HEK293T (cell line): ENCODE measurements at regions not wholly inside any gene's neighbourhood (a gene's known extent, or its start where the extent isn't known, plus 50 kb on each side); places are given as distances from the start of the nearest gene placed in this dataset.

Experiments used
- CTCF ChIA-PET: fragments of 350-600 bp; formaldehyde crosslinking; extraction: SDS; loops from one replicate; lab custom pipeline; 2021; ENCODE audit warnings: antibody characterized with exemption, inconsistent platforms; lab: Yijun Ruan, JAX
- POLR2A ChIA-PET: fragments of 350-600 bp; formaldehyde crosslinking; extraction: SDS; loops from one replicate; lab custom pipeline; 2020; ENCODE audit warnings: antibody characterized with exemption, inconsistent platforms; lab: Yijun Ruan, JAX
- DNase-seq: peaks from one replicate; pipeline ENCODE4 v3.0.0; 2012; ENCODE audit warnings: mixed read lengths; ENCODE audit errors: extremely low spot score
- ARNT ChIP-seq: fragments of 450-650 bp; IDR thresholded peaks from 2 replicates; pipeline ENCODE4 v1.6.1; 2017; ENCODE audit warnings: mild to moderate bottlenecking
- BHLHE40 ChIP-seq: fragments of 450-650 bp; IDR thresholded peaks from 2 replicates; pipeline ENCODE4 v1.6.1; 2016; ENCODE audit warnings: mild to moderate bottlenecking, moderate library complexity, borderline replicate concordance
- CTBP1 ChIP-seq: fragments of 450-650 bp; IDR thresholded peaks from 2 replicates; pipeline ENCODE4 v1.6.1; 2016; ENCODE audit warnings: borderline replicate concordance
- ELF4 ChIP-seq: fragments of 450-650 bp; IDR thresholded peaks from 2 replicates; pipeline ENCODE4 v1.6.1; 2017; ENCODE audit warnings: antibody characterized with exemption
- FOXA1 ChIP-seq: fragments of 450-650 bp; IDR thresholded peaks from 2 replicates; pipeline ENCODE4 v1.6.1; 2016; ENCODE audit warnings: mild to moderate bottlenecking
- FOXK2 ChIP-seq: fragments of 450-650 bp; IDR thresholded peaks from 2 replicates; pipeline ENCODE4 v1.6.1; 2016; ENCODE audit warnings: mild to moderate bottlenecking
- FOXM1 ChIP-seq: fragments of 450-650 bp; IDR thresholded peaks from 2 replicates; pipeline ENCODE4 v1.6.1; 2017; ENCODE audit warnings: mild to moderate bottlenecking, borderline replicate concordance
- HDGF ChIP-seq: fragments of 450-650 bp; IDR thresholded peaks from 2 replicates; pipeline ENCODE4 v1.6.1; 2017; ENCODE audit warnings: antibody characterized with exemption, borderline replicate concordance
- L3MBTL2 ChIP-seq: fragments of 450-650 bp; conservative IDR thresholded peaks from 2 replicates; pipeline ENCODE4 v1.6.1; 2016; ENCODE audit warnings: mild to moderate bottlenecking
- LEF1 ChIP-seq: fragments of 450-650 bp; IDR thresholded peaks from 2 replicates; pipeline ENCODE4 v1.6.1; 2017; ENCODE audit warnings: mild to moderate bottlenecking, borderline replicate concordance
- NFRKB ChIP-seq: fragments of 450-650 bp; IDR thresholded peaks from 2 replicates; pipeline ENCODE4 v1.6.1; 2016; ENCODE audit warnings: mild to moderate bottlenecking, moderate library complexity
- SP1 ChIP-seq: fragments of 450-650 bp; IDR thresholded peaks from 2 replicates; pipeline ENCODE4 v1.6.1; 2017
- SUZ12 ChIP-seq: fragments of 450-650 bp; IDR thresholded peaks from 2 replicates; pipeline ENCODE4 v1.6.1; 2016; ENCODE audit warnings: mild to moderate bottlenecking
- TARDBP ChIP-seq: fragments of 450-650 bp; IDR thresholded peaks from 2 replicates; pipeline ENCODE4 v1.6.1; 2016
- ZNF384 ChIP-seq: fragments of 450-650 bp; IDR thresholded peaks from 2 replicates; pipeline ENCODE4 v1.6.1; 2016
- TF ChIP-seq, protein P1 (sequence below): fragments of 450-650 bp; IDR thresholded peaks from 2 replicates; pipeline ENCODE4 v1.6.1; 2016

- ChIA-PET CTCF (no interaction called here), POLR2A (no interaction called here)
Measured at GRCh38 chr14:95003099-95003960, 154.0 kb downstream of the DICER1 start.

GRCh38 chr14:94998685-94999084 lies 158.6 kb downstream of the DICER1 start:
- no peak for TF ChIP-seq LEF1
- TF ChIP-seq, protein P1, sequence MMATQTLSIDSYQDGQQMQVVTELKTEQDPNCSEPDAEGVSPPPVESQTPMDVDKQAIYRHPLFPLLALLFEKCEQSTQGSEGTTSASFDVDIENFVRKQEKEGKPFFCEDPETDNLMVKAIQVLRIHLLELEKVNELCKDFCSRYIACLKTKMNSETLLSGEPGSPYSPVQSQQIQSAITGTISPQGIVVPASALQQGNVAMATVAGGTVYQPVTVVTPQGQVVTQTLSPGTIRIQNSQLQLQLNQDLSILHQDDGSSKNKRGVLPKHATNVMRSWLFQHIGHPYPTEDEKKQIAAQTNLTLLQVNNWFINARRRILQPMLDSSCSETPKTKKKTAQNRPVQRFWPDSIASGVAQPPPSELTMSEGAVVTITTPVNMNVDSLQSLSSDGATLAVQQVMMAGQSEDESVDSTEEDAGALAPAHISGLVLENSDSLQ: no peak
- TF ChIP-seq HDGF: no peak
- no peak for TF ChIP-seq TARDBP
- no peak for TF ChIP-seq SUZ12
- TF ChIP-seq ARNT: no peak
- no peak for TF ChIP-seq CTBP1
- no peak for TF ChIP-seq ELF4
- no peak for TF ChIP-seq SP1
- no peak for TF ChIP-seq ZNF384
- TF ChIP-seq FOXM1: no peak
- no peak for TF ChIP-seq FOXA1
- TF ChIP-seq FOXK2: no peak
- TF ChIP-seq NFRKB: no peak
- TF ChIP-seq BHLHE40: no peak
- TF ChIP-seq L3MBTL2: no peak
- ChIA-PET POLR2A (no interaction called here), CTCF (no interaction called here)
- DNase-seq: no peak

More at GRCh38 chr14:95003099-95003960, 154.0 kb downstream of the DICER1 start:
- TF ChIP-seq ARNT (no peak), FOXM1 (no peak), SP1 (no peak), FOXK2 (no peak), TARDBP (no peak), NFRKB (no peak), HDGF (no peak), LEF1 (no peak), L3MBTL2 (no peak), FOXA1 (no peak), ZNF384 (no peak), ELF4 (no peak), CTBP1 (no peak)
- TF ChIP-seq, protein P1: no peak
- no peak for DNase-seq

- ChIA-PET CTCF (no interaction called here), POLR2A (no interaction called here)
- TF ChIP-seq ZNF384 (no peak), HDGF (no peak), TARDBP (no peak)
- no peak for DNase-seq
Measured at GRCh38 chr14:94998110-94998509, 159.2 kb downstream of the DICER1 start.

DNA sequence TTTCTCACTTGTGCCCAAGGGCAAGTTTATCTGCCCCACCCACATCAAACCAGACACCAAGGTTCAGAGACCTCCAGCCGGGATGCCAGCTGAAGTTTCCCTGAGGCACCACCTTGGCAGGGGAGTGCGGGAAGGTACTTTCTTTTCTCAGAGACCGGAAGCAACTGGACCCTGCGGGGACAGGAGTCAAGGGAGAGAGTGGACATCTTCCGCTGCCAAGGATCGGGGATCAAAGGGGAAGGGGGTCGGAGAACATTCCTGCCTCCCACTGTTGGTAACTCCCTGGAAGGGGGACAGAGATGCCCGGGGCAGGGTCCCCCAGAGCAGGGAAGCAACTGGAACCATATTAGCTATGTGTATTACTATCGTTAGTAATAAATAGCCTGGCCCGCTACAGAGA lies 161.8 kb downstream of the DICER1 start:
- TF ChIP-seq HDGF (no peak), FOXA1 (no peak), FOXK2 (no peak), ELF4 (no peak), BHLHE40 (no peak), CTBP1 (no peak), ARNT (no peak), TARDBP (no peak), L3MBTL2 (no peak), FOXM1 (no peak)
- TF ChIP-seq, protein P1: no peak
- no peak for DNase-seq
- ChIA-PET POLR2A (no interaction called here), CTCF (no interaction called here)

DNA sequence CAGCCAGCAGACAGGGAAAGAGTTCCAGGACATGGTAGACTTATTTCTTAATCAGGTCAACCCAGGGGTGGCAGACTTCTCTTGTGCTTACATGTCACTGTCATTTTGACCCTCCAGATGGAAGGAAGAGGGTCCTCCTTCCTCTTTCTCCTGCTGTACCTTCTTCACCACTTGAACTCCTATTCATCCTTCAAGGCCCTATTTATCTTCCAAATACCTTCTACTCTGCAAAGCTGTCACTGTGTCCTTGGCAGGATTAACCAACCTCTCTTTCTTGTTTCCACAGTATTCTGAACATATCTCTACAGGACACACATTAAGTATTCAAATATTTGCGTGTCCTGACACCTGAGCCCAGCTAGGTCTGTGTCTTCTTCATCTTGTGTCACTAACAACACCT lies 163.1 kb downstream of the DICER1 start:
- POLR2A ChIA-PET: no interaction called here
- CTCF ChIA-PET: no interaction called here
- no peak for DNase-seq
- TF ChIP-seq ZNF384: no peak
- TF ChIP-seq BHLHE40: no peak

GRCh38 chr14:94992046-94992445 lies 165.3 kb downstream of the DICER1 start:
- CTCF ChIA-PET: no interaction called here
- POLR2A ChIA-PET: no interaction called here
- no peak for DNase-seq
- TF ChIP-seq ZNF384 (no peak), ELF4 (no peak), HDGF (no peak)
- TF ChIP-seq, protein P1: no peak
